OCI-LY7 (cell line): ENCODE measurements at regions not wholly inside any gene's neighbourhood (a gene's known extent, or its start where the extent isn't known, plus 50 kb on each side); places are given as distances from the start of the nearest gene placed in this dataset.

Source experiments
- BruUV-seq: library from RNA; stranded (reverse); fragments of 400-500 nt; replicated peaks from 2 replicates; lab custom pipeline; 2021; lab: Mats Ljungman, UMichigan
- CTCF ChIA-PET: fragments of 300-600 bp; sonication (Branson Sonifier 250); formaldehyde crosslinking; loops from one replicate; lab custom pipeline; 2022; ENCODE audit warnings: antibody characterized with exemption; ENCODE audit not compliant: unreplicated experiment; lab: Charles Lee
- POLR2A ChIA-PET: fragments of 300-600 bp; sonication (Branson Sonifier 250); formaldehyde crosslinking; loops from one replicate; lab custom pipeline; 2022; ENCODE audit warnings: antibody characterized with exemption; lab: Charles Lee
- DNase-seq: peaks from one replicate; pipeline ENCODE4 v3.0.0-alpha.2; 2015; ENCODE audit warnings: low spot score
- H2AFZ ChIP-seq: fragments of 200-600 bp; sonication (generic), shearing (Covaris generic); 2 replicates; pipeline ENCODE4 v1.6.1; 2014; ENCODE audit warnings: mild to moderate bottlenecking, antibody characterized with exemption, low read length, moderate library complexity
- H3K27ac ChIP-seq: fragments of 200-600 bp; sonication (generic); 2 replicates; pipeline ENCODE4 v1.5.1; 2014; ENCODE audit warnings: mixed run types, low read depth, mild to moderate bottlenecking, moderate library complexity, low read length, inconsistent platforms; ENCODE audit not compliant: poor library complexity, severe bottlenecking
- H3K36me3 ChIP-seq: fragments of 200-600 bp; sonication (generic); 2 replicates; pipeline ENCODE4 v1.6.1; 2014; ENCODE audit warnings: mild to moderate bottlenecking, antibody characterized with exemption, low read length, moderate library complexity, mixed read lengths; ENCODE audit not compliant: insufficient read depth
- H3K4me1 ChIP-seq: fragments of 200-600 bp; sonication (generic); 2 replicates; pipeline ENCODE4 v1.5.1; 2014; ENCODE audit warnings: mild to moderate bottlenecking, low read length; ENCODE audit not compliant: insufficient read depth, poor library complexity, severe bottlenecking
- H3K4me2 ChIP-seq: fragments of 200-600 bp; sonication (generic); 2 replicates; pipeline ENCODE4 v1.6.1; 2014; ENCODE audit warnings: mild to moderate bottlenecking, low read length
- H3K4me3 ChIP-seq: fragments of 200-600 bp; sonication (generic); 2 replicates; pipeline ENCODE4 v1.5.1; 2014; ENCODE audit warnings: mild to moderate bottlenecking, low read depth, low read length; ENCODE audit not compliant: poor library complexity, severe bottlenecking
- H3K79me2 ChIP-seq: fragments of 200-600 bp; sonication (generic); 2 replicates; pipeline ENCODE4 v1.6.1; 2016; ENCODE audit warnings: low read depth, mild to moderate bottlenecking, low read length, moderate library complexity, mixed read lengths; ENCODE audit not compliant: insufficient read depth
- H3K9me2 ChIP-seq: fragments of 200-600 bp; sonication (generic); 2 replicates; pipeline ENCODE4 v1.6.1; 2016; ENCODE audit warnings: mild to moderate bottlenecking, low read length, mixed read lengths; ENCODE audit not compliant: insufficient read depth
- H3K9me3 ChIP-seq: fragments of 200-600 bp; sonication (generic); 2 replicates; pipeline ENCODE4 v1.6.1; 2014; ENCODE audit warnings: mild to moderate bottlenecking, mixed run types, low read length, mixed read lengths
- H4K20me1 ChIP-seq: fragments of 200-600 bp; sonication (generic); 2 replicates; pipeline ENCODE4 v1.6.1; 2014; ENCODE audit warnings: mild to moderate bottlenecking, antibody characterized with exemption, low read length, moderate library complexity, mixed read lengths; ENCODE audit not compliant: insufficient read depth
- CTCF ChIP-seq: fragments of 200-600 bp; sonication (generic); conservative IDR thresholded peaks from 2 replicates; pipeline ENCODE4 v1.5.1; 2014; ENCODE audit warnings: mild to moderate bottlenecking, antibody characterized with exemption, low read length, moderate library complexity, mixed read lengths
- EZH2phosphoT487 ChIP-seq: fragments of 200-600 bp; sonication (generic); IDR thresholded peaks from 2 replicates; pipeline ENCODE4 v1.6.1; 2018; ENCODE audit warnings: low read depth, borderline replicate concordance, mild to moderate bottlenecking, mixed run types, antibody characterized with exemption, low read length, moderate library complexity, mixed read lengths
- intact Hi-C: fragments of 100-400 bp; cut with micrococcal nuclease; formaldehyde crosslinking; loops from one replicate; pipeline ENCODE4 v1.10.0; 2022; ENCODE audit not compliant: unreplicated experiment

- Histone ChIP-seq H3K4me2 (no peak overlapping the region), H3K9me3 (no peaks in the 10 kb centered on the region), H3K27ac (no peak overlapping the region), H3K4me1 (no peaks in the 10 kb centered on the region), H3K4me3 (no peak overlapping the region), H3K79me2 (no peaks in the 10 kb centered on the region), H2AFZ (no peak overlapping the region), H3K9me2 (no peaks in the 10 kb centered on the region), H3K36me3 (no peaks in the 10 kb centered on the region), H4K20me1 (no peaks in the 10 kb centered on the region)
- ChIA-PET POLR2A (no interaction called here), CTCF (no interaction called here)
- TF ChIP-seq CTCF (no peak), EZH2phosphoT487 (no peak)
- no peak for DNase-seq
- BruUV-seq = no TSS peak
- intact Hi-C loops = loop anchor here (5.0 kb wide), 1 partner anchor 1398 kb away; no protein-coding TSS in a partner anchor
These were observed 125.4 kb upstream of the MYCN start for GRCh38 chr2:15814946-15815345.

- no peaks in the 10 kb centered on the region for H3K36me3 ChIP-seq
- H4K20me1 ChIP-seq = no peaks in the 10 kb centered on the region
- ChIA-PET POLR2A (no interaction called here), CTCF (no interaction called here)
- H3K9me2 ChIP-seq = no peaks in the 10 kb centered on the region
- no peak for TF ChIP-seq EZH2phosphoT487
- no peak for TF ChIP-seq CTCF
- no peaks in the 10 kb centered on the region for H3K79me2 ChIP-seq
- DNase-seq = no peak
- no peak overlapping the region for H3K4me3 ChIP-seq
- no peak overlapping the region for H3K4me2 ChIP-seq
- H3K4me1 ChIP-seq = no peaks in the 10 kb centered on the region
- intact Hi-C loops = no loop called here
- H3K9me3 ChIP-seq = no peaks in the 10 kb centered on the region
- no TSS peak for BruUV-seq
- H2AFZ ChIP-seq = no peak overlapping the region
- H3K27ac ChIP-seq = no peak overlapping the region
These were observed 124.1 kb upstream of the MYCN start for GRCh38 chr2:15816226-15816625.

GRCh38 chr2:15816674-15817406 is 123.5 kb upstream of the MYCN start:
- no peak overlapping the region for H2AFZ ChIP-seq
- H3K9me2 ChIP-seq = no peaks in the 10 kb centered on the region
- TF ChIP-seq CTCF (no peak), EZH2phosphoT487 (no peak)
- H3K4me2 ChIP-seq = no peak overlapping the region
- no peaks in the 10 kb centered on the region for H3K4me1 ChIP-seq
- H3K9me3 ChIP-seq = no peaks in the 10 kb centered on the region
- DNase-seq = no peak
- no peaks in the 10 kb centered on the region for H3K36me3 ChIP-seq
- no peak overlapping the region for H3K27ac ChIP-seq
- intact Hi-C loops = no loop called here
- no peaks in the 10 kb centered on the region for H4K20me1 ChIP-seq
- no TSS peak for BruUV-seq
- H3K4me3 ChIP-seq = no peak overlapping the region
- no peaks in the 10 kb centered on the region for H3K79me2 ChIP-seq
- ChIA-PET POLR2A (no interaction called here), CTCF (no interaction called here)
